Mammary epithelial cell (primary cell): ENCODE measurements at regions not wholly inside any gene's neighbourhood (a gene's known extent, or its start where the extent isn't known, plus 50 kb on each side); places are given as distances from the start of the nearest gene placed in this dataset.
"Not testable (repeated sequence)": the region's sequence is repeated elsewhere in the genome, so short reads cannot be mapped to it uniquely, and the experiment has no call there.

ENCODE experiments used
- CTCF ChIP-seq, 2 donors: IDR thresholded peaks in 1 of 2; conservative IDR thresholded peaks in 1 of 2; 2 replicates each; pipeline ENCODE4 v1.5.1; 2011 to 2012; ENCODE audit warnings: inconsistent platforms in 2 of 2, low read length in 2 of 2, mild to moderate bottlenecking in 2 of 2, control low read depth in 1 of 2, low read depth in 1 of 2; ENCODE audit not compliant: insufficient read depth in 1 of 2; ENCODE audit errors: extremely low read depth in 1 of 2
- EZH2 ChIP-seq: IDR thresholded peaks from 2 replicates; pipeline ENCODE4 v1.6.1; 2012; ENCODE audit warnings: low read length, inconsistent platforms, borderline replicate concordance

- TF ChIP-seq EZH2; CTCF (conservative IDR thresholded peaks at IDR 0.05 in 1 of 2, IDR thresholded peaks at IDR 0.05 in 1 of 2; ENCODE audit: extremely low read depth in 1 of 2, insufficient read depth in 1 of 2, low read depth in 1 of 2, low read length in 2 of 2): not testable (repeated sequence)
Measured at GRCh38 chr15:84531709-84532367, 69.0 kb upstream of the ZSCAN2 start.
